Tibial nerve (tissue), 3 donors: ENCODE measurements at regions not wholly inside any gene's neighbourhood (a gene's known extent, or its start where the extent isn't known, plus 50 kb on each side); places are given as distances from the start of the nearest gene placed in this dataset.

Source experiments
- CTCF ChIP-seq, 5 experiments: fragments of 200-600 bp in 3 of 5; fragments of 450-650 bp in 2 of 5; sonication (generic) in 3 of 5; IDR thresholded peaks; one replicate each; pipeline ENCODE4 v1.5.1; 2016 to 2019; ENCODE audit warnings: antibody characterized with exemption in 5 of 5, mild to moderate bottlenecking in 3 of 5, moderate library complexity in 2 of 5
- POLR2A ChIP-seq, 2 donors: fragments of 450-650 bp; IDR thresholded peaks; one replicate each; pipeline ENCODE4 v1.6.1; 2017; ENCODE audit warnings: antibody characterized with exemption in 2 of 2, mild to moderate bottlenecking in 2 of 2, moderate library complexity in 2 of 2

GRCh38 chr16:48911700-48912099 is 301.7 kb upstream of the N4BP1 start:
- TF ChIP-seq CTCF (IDR thresholded peaks at IDR 0.05) (no peak), POLR2A (IDR thresholded peaks at IDR 0.05) (no peak)
